ENCODE measurements at regions not wholly inside any gene's neighbourhood (a gene's known extent, or its start where the extent isn't known, plus 50 kb on each side); places are given as distances from the start of the nearest gene placed in this dataset.
"Not testable (repeated sequence)": the region's sequence is repeated elsewhere in the genome, so short reads cannot be mapped to it uniquely, and the experiment has no call there.

DNA sequence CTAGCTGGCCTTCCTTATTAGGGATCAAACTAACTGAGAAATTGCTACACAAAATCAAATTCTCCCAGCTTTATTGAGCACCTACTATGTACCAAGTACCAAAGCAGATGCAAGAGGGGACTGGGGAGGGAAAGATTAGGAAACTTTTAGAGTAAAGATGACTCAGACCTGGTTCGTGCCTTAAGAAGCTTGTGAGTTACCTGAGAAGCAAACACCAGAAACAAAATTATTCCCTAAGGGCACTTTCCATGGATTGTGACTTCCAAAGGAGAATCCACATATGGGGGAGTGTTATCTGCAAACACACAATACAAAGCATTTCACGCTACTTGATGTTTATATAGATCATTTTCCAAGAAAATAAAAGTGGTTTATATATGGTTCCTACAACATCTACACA, 326.9 kb upstream of the HNRNPA3 start:
- H3K27ac Mint-ChIP-seq: no peak overlapping the region
- H3K36me3 Mint-ChIP-seq (ENCODE audit: low read depth): no peaks in the 10 kb centered on the region
- H3K9me3 ChIP-seq (ENCODE audit: control insufficient read depth, low read length, poor library complexity, severe bottlenecking): no peaks in the 10 kb centered on the region
- no peaks in the 10 kb centered on the region for H3K27me3 Mint-ChIP-seq
- DNase-seq (no peak), ATAC-seq (no peak)
- H3K4me3 Mint-ChIP-seq: no peak overlapping the region
- H3K4me1 Mint-ChIP-seq: no peaks in the 10 kb centered on the region

DNA sequence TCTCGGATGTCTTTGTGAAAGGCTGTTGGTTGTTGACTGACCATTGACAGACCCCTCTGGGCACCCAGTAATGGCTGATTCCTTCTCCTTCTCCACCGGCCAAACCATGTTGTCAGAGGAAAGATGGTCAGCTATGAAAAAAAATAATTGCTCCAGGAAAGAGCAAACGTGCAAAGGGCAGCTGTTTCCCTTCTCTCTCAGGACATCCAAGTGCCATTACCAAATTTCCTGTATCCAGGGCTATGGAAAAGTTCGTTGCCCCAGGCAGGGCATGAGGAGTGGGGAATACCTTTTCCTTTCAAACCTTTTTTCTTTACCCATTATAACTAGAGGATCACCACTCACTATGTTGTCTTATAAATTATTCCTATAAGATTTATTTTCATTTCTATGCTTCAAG, 321.5 kb upstream of the HNRNPA3 start:
- no peaks in the 10 kb centered on the region for H3K9me3 ChIP-seq (ENCODE audit: control insufficient read depth, low read length, poor library complexity, severe bottlenecking)
- no peak for ATAC-seq
- Mint-ChIP-seq H3K27ac (no peak overlapping the region), H3K4me3 (no peak overlapping the region), H3K4me1 (no peaks in the 10 kb centered on the region), H3K36me3 (ENCODE audit: low read depth) (no peaks in the 10 kb centered on the region), H3K27me3 (no peaks in the 10 kb centered on the region)
- no peak for DNase-seq

DNA sequence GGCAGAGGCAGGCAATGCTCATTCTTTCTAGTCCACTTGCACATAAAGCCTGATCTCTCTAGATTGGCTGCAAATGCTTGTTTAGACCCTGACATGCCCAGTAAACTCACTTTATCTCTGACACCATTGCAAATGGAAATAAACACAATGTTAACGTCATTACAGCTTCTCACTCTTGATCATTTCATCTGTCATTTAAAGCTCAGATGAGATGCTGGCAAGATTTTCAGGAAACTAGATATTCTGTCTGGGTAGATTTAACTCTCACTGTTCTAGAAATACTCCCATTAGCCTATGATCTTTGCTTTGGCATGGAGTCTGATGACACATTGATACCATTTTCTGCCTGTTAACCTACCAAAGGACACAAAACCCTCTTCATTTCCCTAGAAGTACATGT, 320.7 kb upstream of the HNRNPA3 start:
- Mint-ChIP-seq H3K4me1 (no peaks in the 10 kb centered on the region), H3K27ac (no peak overlapping the region), H3K27me3 (no peaks in the 10 kb centered on the region), H3K4me3 (no peak overlapping the region), H3K36me3 (ENCODE audit: low read depth) (no peaks in the 10 kb centered on the region)
- ATAC-seq: no peak
- H3K9me3 ChIP-seq (ENCODE audit: control insufficient read depth, low read length, poor library complexity, severe bottlenecking): no peaks in the 10 kb centered on the region
- no peak for DNase-seq

DNA sequence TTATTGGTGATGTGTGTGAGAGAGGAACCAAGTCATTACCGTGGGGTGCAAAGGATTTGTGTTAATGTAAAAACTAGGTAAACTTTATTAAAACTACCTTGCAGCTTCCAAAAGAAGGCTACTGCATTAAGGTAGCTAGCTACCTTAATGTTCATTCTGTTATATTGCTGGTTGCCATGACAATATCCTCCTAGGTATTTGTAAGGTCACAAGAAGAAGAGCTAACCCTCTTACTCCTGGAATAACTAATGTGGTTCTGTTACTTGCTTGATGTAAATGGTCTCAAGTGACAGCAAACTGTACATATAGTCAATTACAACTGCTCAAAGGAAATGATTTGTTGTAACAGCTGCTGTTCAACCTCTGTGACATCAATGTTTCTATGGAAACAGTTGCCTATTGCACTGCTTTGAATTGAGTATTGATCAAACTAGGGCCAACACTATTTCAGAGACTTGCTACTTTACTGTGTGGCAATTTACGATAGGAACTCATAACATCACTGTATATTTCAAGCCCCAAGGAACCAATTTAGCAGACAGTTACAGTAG, 319.8 kb upstream of the HNRNPA3 start:
- no peak for ATAC-seq

DNA sequence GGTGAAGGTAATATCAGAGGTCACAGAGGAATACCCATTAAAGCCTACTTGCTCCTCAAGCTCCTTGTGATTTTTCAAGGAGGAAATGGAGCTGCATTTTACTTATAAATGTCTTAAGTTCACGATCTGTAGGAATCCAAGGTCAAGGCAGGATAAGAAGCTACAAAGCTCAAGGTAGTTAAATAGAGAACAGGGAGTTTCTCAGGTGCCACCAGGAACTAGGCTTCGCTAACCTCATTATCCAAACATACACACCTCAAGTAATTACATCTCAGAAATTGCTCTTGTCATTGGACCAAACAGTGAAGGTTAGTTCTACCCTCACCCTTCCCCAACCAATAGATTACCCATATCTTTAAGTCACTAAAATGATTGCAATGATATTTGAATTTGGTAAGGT, 317.4 kb upstream of the HNRNPA3 start:
- Mint-ChIP-seq H3K4me3 (no peak overlapping the region), H3K27me3 (peaks cover 1% of the 10 kb centered on the region), H3K36me3 (ENCODE audit: low read depth) (no peaks in the 10 kb centered on the region), H3K4me1 (no peaks in the 10 kb centered on the region), H3K27ac (no peak overlapping the region)
- no peak for ATAC-seq
- no peak for DNase-seq
- no peaks in the 10 kb centered on the region for H3K9me3 ChIP-seq (ENCODE audit: control insufficient read depth, low read length, poor library complexity, severe bottlenecking)

More for the DNA sequence above, 319.8 kb upstream of the HNRNPA3 start:
- Mint-ChIP-seq H3K4me3 (no peak overlapping the region), H3K36me3 (ENCODE audit: low read depth) (no peaks in the 10 kb centered on the region), H3K27me3 (no peaks in the 10 kb centered on the region), H3K4me1 (no peaks in the 10 kb centered on the region), H3K27ac (no peak overlapping the region)
- no peaks in the 10 kb centered on the region for H3K9me3 ChIP-seq (ENCODE audit: control insufficient read depth, low read length, poor library complexity, severe bottlenecking)
- DNase-seq: no peak

DNA sequence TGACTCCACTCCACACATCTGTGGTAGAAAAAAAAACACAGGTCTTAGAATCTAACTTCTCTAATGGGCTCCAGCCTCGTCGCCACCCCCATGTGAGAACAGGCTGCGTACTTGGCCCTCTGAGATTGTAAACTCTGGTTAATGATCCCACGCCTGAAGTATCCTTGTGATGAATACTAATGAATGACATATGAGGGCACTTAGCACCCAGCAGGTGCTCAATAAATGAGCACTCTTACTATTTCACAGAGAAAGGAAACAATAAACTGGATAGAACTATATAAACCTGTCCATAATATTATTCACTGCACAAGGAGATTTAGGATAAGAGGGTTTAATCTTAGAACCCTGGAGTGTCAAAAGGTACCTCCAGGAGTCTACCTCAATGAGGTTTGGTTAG, 310.1 kb upstream of the HNRNPA3 start:
- ATAC-seq: no peak
- DNase-seq: no peak
- Mint-ChIP-seq H3K4me3 (no peak overlapping the region), H3K4me1 (no peaks in the 10 kb centered on the region), H3K36me3 (ENCODE audit: low read depth) (no peaks in the 10 kb centered on the region), H3K27me3 (peaks cover 24% of the 10 kb centered on the region), H3K27ac (no peak overlapping the region)
- H3K9me3 ChIP-seq (ENCODE audit: control insufficient read depth, low read length, poor library complexity, severe bottlenecking): no peaks in the 10 kb centered on the region

DNA sequence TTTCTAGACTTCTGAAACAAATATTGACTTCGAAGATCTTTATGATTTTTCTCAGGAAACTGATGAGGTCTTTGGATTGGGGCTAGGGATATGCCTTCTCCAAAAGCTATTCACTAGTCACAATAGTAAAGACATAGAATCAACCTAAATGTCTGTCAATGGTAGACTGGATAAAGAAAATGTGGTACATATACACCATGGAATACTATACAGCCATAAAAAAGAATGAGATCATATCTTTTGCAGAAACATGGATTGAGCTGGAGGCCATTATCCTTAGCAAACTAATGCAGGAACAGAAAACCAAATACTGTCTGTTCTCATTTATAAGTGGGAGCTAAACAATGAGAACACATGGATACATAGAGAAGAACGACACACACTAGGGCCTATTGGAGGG, 308.5 kb upstream of the HNRNPA3 start:
- H3K4me3 Mint-ChIP-seq; ATAC-seq; H3K27ac Mint-ChIP-seq; H3K4me1 Mint-ChIP-seq; DNase-seq; H3K36me3 Mint-ChIP-seq (ENCODE audit: low read depth); H3K9me3 ChIP-seq (ENCODE audit: control insufficient read depth, low read length, poor library complexity, severe bottlenecking): not testable (repeated sequence)
- peaks cover 24% of the 10 kb centered on the region for H3K27me3 Mint-ChIP-seq

DNA sequence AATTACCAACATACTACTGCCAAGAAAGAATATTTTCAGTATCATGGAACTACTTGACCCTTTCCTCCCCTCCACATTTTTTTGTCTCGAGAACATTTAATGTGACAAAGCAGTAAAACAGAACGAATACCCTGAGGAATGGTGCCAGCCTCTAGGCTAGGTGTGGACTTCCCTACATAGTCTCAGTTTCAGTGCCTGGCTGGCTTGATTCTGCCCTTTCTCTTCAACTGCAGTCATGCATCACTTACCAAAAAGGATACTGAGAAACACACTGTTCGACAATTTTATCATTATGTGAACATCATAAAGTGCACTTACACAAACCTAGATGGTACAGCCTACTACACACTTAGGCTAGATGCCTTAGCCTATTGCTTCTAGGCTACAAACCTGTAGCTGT, 305.3 kb upstream of the HNRNPA3 start:
- no peak for ATAC-seq
- Mint-ChIP-seq H3K4me3 (no peak overlapping the region), H3K36me3 (ENCODE audit: low read depth) (no peaks in the 10 kb centered on the region), H3K27me3 (peaks cover 22% of the 10 kb centered on the region), H3K27ac (no peak overlapping the region), H3K4me1 (no peaks in the 10 kb centered on the region)
- H3K9me3 ChIP-seq (ENCODE audit: control insufficient read depth, low read length, poor library complexity, severe bottlenecking): no peaks in the 10 kb centered on the region
- DNase-seq: no peak

DNA sequence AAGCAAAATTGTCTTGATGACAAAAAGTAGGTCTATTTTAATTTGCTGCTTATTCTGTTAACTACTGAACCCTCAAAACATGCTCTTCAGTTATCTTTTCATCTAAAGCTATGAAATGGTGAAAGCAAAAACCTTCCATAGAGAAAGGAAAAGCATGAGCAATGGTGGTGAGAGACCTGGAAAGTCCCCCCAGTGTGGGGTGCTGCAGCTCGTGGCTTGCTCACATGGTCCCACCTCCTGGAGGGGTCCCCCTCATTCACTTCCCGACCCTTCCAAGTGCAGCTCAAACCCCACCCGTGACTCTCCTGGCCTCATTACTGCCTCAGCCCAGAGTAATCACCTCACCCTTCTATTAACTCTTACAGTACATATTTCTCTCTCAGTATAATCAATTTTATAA, 301.8 kb upstream of the HNRNPA3 start:
- H3K36me3 Mint-ChIP-seq (ENCODE audit: low read depth): peaks cover 5% of the 10 kb centered on the region
- H3K27ac Mint-ChIP-seq: no peak overlapping the region

DNA sequence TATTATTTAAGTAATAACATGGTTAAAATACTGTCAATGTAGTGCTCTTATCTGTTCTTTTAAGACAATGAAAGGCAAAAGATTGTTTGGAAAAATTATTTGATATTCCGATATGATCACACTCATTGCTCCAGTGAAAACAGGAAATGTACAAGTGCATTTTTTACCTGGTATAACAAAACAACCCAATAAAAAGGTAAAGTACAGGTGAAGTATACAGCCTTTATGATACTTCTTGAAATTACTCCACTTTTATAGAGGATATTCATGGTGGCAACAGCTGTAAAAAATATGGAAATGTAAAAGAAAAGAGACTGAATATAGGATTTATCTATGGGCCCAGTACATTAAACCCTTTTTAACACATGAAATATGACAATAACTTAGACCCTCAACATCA, 298.6 kb upstream of the HNRNPA3 start:
- Mint-ChIP-seq H3K4me3 (no peak overlapping the region), H3K36me3 (ENCODE audit: low read depth) (peaks cover 6% of the 10 kb centered on the region), H3K4me1 (no peaks in the 10 kb centered on the region), H3K27ac (no peak overlapping the region), H3K27me3 (peaks cover 38% of the 10 kb centered on the region)
- DNase-seq (no peak), ATAC-seq (no peak)
- H3K9me3 ChIP-seq (ENCODE audit: control insufficient read depth, low read length, poor library complexity, severe bottlenecking): no peaks in the 10 kb centered on the region

More for the DNA sequence above, 301.8 kb upstream of the HNRNPA3 start:
- Mint-ChIP-seq H3K27me3 (peaks cover 31% of the 10 kb centered on the region), H3K4me3 (no peak overlapping the region), H3K4me1 (no peaks in the 10 kb centered on the region)
- no peak for ATAC-seq
- DNase-seq: no peak
- H3K9me3 ChIP-seq (ENCODE audit: control insufficient read depth, low read length, poor library complexity, severe bottlenecking): no peaks in the 10 kb centered on the region

DNA sequence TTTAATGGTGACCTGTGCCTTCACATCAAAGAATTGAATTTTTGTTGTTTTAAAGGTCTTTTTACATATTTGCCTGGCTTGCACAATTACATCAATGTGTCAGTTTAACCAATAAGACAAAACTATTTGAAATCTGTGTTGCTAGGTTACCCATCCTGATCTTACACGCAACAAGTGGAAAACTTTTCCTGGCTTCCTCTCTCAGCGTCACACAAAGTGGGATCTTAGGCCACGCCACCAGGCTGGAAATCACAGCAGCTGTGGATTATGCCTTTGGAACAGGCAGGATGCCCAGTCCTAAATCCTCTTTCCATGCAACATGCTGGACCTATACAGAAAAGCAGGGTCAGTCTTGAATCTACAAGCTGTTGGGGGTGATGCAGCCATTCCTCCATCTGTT, 298.2 kb upstream of the HNRNPA3 start:
- ATAC-seq (no peak), DNase-seq (no peak)
- Mint-ChIP-seq H3K4me1 (no peaks in the 10 kb centered on the region), H3K27ac (no peak overlapping the region), H3K36me3 (ENCODE audit: low read depth) (peaks cover 6% of the 10 kb centered on the region), H3K27me3 (peaks cover 35% of the 10 kb centered on the region), H3K4me3 (no peak overlapping the region)
- no peaks in the 10 kb centered on the region for H3K9me3 ChIP-seq (ENCODE audit: control insufficient read depth, low read length, poor library complexity, severe bottlenecking)

DNA sequence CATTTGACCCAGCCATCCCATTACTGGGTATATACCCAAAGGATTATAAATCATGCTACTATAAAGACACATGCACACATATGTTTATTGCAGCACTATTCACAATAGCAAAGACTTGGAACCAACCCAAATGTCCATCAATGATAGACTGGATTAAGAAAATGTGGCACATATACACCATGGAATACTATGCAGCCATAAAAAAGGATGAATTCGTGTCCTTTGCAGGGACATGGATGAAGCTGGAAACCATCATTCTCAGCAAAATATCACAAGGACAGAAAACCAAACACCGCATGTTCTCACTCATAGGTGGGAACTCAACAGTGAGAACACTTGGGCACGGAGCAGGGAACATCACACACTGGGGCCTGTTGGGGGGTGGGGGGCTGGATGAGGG, 290.0 kb upstream of the HNRNPA3 start:
- DNase-seq; H3K9me3 ChIP-seq (ENCODE audit: control insufficient read depth, low read length, poor library complexity, severe bottlenecking); H3K4me3 Mint-ChIP-seq; H3K27ac Mint-ChIP-seq; ATAC-seq; H3K4me1 Mint-ChIP-seq; H3K27me3 Mint-ChIP-seq; H3K36me3 Mint-ChIP-seq (ENCODE audit: low read depth): not testable (repeated sequence)

DNA sequence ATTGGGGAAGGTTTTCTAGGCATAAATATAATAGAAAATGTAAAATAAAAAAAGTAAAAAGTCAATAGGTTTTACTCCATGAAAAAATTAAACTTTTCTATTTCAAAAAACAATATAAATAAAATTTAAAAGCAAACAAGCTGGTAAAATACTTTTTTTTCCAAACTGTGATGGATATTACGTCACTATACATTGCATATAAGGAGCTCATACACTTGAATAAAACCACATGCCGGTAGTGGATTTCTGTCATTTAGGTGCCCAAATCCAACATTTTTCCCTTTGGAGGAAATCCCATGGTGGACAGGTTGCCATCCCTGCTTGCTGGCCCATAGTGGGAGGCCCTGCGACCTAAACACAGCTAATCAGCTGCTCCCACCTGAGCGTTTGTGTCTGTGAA, 289.4 kb upstream of the HNRNPA3 start:
- Mint-ChIP-seq H3K27ac (no peak overlapping the region), H3K4me3 (no peak overlapping the region), H3K4me1 (no peaks in the 10 kb centered on the region), H3K27me3 (no peaks in the 10 kb centered on the region), H3K36me3 (ENCODE audit: low read depth) (no peaks in the 10 kb centered on the region)
- H3K9me3 ChIP-seq (ENCODE audit: control insufficient read depth, low read length, poor library complexity, severe bottlenecking): no peaks in the 10 kb centered on the region
- ATAC-seq (no peak), DNase-seq (no peak)

DNA sequence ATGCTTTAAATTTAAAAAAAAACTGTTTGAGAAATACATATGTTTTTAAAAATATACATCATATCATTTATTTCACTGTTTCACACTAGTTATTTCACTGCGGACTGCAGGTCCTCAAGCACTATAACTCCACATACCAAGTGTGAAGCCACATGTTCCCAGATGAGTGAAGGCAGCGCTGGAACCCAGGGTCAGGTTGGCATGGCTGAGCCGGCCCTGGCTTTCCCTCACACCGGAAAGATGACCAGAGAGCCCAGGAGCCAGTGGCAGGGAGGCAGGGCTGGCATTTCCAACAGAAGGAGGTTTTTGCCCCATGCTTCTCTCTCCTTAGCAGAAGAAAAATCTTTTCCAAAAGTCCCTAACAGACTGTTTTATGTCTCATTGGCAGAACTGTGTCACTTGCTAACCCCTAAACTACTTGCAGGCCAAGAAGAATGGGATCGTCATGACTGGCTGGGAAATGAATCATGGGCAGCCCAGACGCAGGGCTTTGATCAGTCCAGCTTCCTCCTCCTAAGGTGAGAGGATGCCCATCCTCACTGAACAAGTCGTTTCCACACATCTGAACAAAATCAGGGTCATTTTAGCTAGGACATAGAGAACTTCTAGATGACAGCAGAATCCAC, 287.6 kb upstream of the HNRNPA3 start:
- no peak for ATAC-seq
- no peaks in the 10 kb centered on the region for H3K9me3 ChIP-seq (ENCODE audit: control insufficient read depth, low read length, poor library complexity, severe bottlenecking)
- DNase-seq: no peak
- Mint-ChIP-seq H3K4me3 (no peak overlapping the region), H3K27ac (no peak overlapping the region), H3K4me1 (no peaks in the 10 kb centered on the region), H3K27me3 (no peaks in the 10 kb centered on the region), H3K36me3 (ENCODE audit: low read depth) (no peaks in the 10 kb centered on the region)
